HG02885 (cell line): ENCODE measurements at regions not wholly inside any gene's neighbourhood (a gene's known extent, or its start where the extent isn't known, plus 50 kb on each side); places are given as distances from the start of the nearest gene placed in this dataset.
"Not testable (repeated sequence)": the region's sequence is repeated elsewhere in the genome, so short reads cannot be mapped to it uniquely, and the experiment has no call there.

ENCODE experiments used
- ATAC-seq: cut with Tn5 transposase; IDR thresholded peaks from one replicate; pipeline ENCODE4 v1.9.1; 2021; ENCODE audit warnings: mild to moderate bottlenecking; ENCODE audit not compliant: unreplicated experiment, poor library complexity

DNA sequence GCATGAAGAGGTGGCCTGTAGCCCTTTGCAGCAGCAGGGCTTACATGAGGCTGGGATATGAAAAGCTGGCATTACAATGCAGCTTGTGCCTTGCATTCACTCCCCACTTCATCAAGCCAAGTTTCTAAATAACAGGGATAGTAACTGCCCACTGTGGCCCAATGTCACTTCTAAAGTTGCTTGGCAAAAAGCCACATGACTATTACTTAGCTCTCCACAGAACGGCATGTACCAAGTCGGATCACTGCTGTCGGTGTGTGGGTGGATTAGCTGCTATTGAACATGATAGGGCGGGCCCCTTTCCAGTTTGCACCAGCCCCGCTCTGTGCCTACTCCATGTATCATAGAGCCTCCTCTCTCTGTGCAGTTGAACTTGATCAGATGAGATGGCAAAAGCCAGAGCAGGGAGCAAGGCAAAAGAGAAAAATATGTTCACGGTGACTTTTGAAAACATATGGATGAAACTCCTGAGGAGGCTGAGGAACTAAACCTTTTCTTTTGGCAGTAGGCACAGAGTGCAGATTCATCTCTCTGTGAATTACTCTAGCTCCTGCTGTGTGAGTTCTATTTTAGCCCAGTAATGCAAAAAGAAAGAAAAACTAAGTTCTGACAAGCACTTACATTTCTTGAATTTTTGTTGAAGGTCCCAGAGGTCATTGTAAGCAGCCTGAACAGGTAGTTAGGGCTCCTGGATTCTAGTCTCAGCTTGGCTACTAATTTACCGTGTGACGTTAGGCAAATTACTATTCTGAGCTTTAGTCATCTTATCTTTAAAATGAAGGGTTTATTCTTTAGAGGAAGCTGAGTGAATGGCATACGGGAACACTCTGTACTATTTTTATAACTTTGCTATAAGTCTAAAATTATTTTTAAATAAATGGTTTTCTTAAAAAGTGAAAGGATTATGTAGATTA lies 125.6 kb upstream of the NBPF9 start:
- ATAC-seq: not testable (repeated sequence)

GRCh38 chr1:149229813-149230212 lies 126.5 kb upstream of the NBPF9 start:
- ATAC-seq: not testable (repeated sequence)

DNA sequence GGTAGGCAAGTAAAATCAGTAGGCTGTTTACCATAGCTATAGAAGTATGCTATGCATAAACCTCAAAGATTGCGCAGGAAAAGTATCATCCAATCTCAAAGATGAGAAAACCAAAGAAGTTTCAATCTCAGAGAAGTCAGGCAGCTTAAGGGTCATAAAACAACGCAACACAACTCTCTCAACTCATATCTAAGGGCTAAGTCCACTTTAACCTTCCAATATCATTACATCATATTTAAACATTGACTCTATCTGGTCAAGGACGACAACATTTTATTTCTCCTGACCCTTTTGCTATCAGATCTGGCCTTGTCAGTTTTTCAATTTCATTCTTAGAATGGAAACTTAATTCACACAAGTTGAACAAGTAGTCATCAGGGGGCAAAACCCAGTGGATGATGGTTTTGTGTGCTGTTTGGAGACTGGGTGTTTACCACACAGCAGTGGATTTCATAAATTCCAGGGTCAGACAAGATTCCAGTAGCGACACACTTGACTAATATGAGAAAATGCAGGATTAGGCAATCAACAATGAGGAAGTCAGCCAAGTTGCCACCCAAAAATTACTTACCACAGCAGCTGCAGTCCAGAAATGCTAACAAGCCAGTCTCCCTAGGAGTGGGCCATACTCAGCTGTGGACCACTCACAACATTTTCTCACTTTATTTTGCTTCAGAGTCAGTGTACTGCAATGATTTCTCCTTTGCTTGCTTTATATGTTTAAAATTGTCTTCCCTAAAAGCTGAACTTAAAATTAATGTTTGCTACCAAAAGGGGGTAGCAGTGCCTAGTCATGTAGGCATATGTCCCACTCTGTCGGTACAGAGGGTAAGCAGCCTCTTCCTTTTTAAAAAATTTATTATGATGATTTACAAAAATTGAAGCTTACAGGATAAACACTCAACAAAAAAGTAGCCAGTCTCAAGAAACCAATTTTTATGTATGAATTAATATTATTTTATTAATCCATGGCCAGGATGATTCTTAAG lies 131.9 kb upstream of the NBPF9 start:
- ATAC-seq: not testable (repeated sequence)

GRCh38 chr1:149237515-149237914 lies 134.2 kb upstream of the NBPF9 start:
- ATAC-seq: not testable (repeated sequence)

- ATAC-seq: not testable (repeated sequence)
Observed at GRCh38 chr1:149239897-149240508, 136.7 kb upstream of the NBPF9 start.

- not testable (repeated sequence) for ATAC-seq
Observed at GRCh38 chr1:149240530-149240929, 137.2 kb upstream of the NBPF9 start.

DNA sequence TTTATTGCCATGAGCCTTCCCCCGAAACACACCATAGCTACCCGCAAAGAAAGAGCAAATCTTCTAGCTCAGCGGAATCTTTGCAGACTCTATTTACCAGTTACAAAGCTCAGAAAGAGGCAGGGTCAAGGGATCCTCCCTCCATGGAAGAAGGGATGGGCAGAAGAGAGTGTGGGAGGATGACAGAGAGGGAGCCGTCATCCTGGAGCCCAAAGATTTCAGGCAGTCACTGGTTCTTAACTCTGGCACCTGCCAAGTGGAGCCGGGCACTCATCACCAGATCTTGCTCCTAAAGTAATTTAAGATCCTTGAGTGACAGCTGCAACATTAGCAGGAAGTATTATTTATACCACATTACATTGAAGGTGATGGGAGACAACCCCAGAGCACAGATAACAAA lies 137.9 kb upstream of the NBPF9 start:
- ATAC-seq: not testable (repeated sequence)

GRCh38 chr1:149243572-149243971 lies 140.2 kb upstream of the NBPF9 start:
- not testable (repeated sequence) for ATAC-seq

GRCh38 chr1:149244621-149245020 lies 141.3 kb upstream of the NBPF9 start:
- ATAC-seq: not testable (repeated sequence)

- ATAC-seq: not testable (repeated sequence)
Observed at GRCh38 chr1:149246212-149246611, 142.9 kb upstream of the NBPF9 start.

- ATAC-seq: not testable (repeated sequence)
Observed at GRCh38 chr1:149248610-149249009, 145.3 kb upstream of the NBPF9 start.

DNA sequence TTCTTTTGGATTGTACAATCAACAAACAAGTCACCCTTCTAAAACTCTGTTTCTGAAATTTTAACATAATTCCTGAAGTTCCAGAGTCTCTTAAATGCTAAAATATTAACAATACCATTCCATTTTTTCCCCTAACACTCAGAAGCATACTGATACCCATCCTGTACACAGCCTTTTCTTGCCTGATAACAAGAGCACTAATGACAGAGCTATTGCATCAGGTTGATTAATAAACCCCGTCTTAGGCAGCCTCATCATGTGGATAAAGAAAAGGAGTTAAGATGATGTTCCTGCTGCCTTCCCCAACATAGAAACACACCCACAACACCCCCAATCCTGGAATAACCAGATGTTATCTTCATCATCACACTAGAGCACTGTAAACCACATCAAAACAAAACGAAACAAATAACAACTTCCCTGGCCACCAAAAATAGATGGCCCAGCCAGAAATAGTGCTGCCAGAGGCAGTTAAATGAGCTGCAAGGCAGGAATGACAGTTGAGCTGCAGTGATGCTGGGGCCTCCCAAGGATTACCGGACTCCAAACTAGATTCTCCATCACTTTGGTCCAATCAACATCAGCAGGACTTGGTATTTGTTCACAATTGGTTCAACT lies 146.6 kb upstream of the NBPF9 start:
- ATAC-seq: not testable (repeated sequence)

- ATAC-seq: not testable (repeated sequence)
Observed at GRCh38 chr1:149254894-149255847, 151.8 kb upstream of the NBPF9 start.

- ATAC-seq: not testable (repeated sequence)
Observed at GRCh38 chr1:149260284-149260683, 156.9 kb upstream of the NBPF9 start.

GRCh38 chr1:149260736-149261340 lies 157.5 kb upstream of the NBPF9 start:
- not testable (repeated sequence) for ATAC-seq

DNA sequence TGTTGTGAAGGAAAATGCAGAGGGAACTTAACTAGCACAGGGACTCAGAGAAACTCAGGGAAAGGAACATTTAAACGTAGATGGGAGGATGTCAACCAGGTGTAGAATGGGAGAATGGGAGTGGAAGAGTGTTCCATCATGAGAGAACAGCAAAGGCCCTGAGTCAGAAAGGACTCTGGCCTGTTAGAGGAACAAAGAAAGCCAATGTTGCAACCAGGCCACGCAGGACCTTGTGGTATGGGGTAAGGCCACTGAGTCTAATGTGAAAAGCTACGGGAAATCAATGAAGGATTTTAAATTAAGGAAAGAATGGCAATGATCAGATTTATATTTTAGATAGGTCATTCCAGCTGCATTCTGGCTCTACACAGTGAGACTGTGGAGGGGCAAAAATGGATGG lies 163.9 kb upstream of the NBPF9 start:
- not testable (repeated sequence) for ATAC-seq

GRCh38 chr1:149269001-149269702 lies 165.8 kb upstream of the NBPF9 start:
- ATAC-seq: not testable (repeated sequence)

DNA sequence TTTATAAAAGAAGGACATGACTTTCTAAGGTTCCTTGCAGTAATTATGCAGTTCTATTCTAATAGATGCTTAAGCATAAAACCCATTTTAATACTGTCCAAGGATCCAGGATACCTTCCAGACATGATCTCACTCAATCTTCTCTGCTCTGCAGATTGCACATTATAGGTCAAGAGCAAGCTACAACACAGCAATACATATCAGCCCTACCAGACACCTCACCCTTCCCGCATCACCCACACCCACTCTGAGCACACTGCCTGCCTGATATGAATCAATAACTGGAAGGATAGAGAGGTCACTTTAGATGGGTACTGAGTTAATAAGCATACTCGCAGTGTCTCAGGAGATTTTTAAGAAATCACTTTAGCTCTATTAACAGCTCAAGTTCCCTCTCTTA lies 166.5 kb upstream of the NBPF9 start:
- ATAC-seq: not testable (repeated sequence)
